HepG2 (cell line): ENCODE measurements at regions not wholly inside any gene's neighbourhood (a gene's known extent, or its start where the extent isn't known, plus 50 kb on each side); places are given as distances from the start of the nearest gene placed in this dataset.

Source experiments
- ATAC-seq: fragments of 200-7000 bp; cut with Tn5 transposase; 3 replicates; pipeline ENCODE4 v1.9.1; 2020; ENCODE audit warnings: mild to moderate bottlenecking, moderate library complexity
- BruUV-seq: library from RNA; stranded (reverse); fragments of 400-500 nt; replicated peaks from 2 replicates; lab custom pipeline; 2021; lab: Mats Ljungman, UMichigan
- CTCF ChIA-PET: fragments of 300-600 bp; formaldehyde crosslinking; extraction: SDS; loops from one replicate; lab custom pipeline; 2021; ENCODE audit warnings: low total read pairs, inconsistent platforms, low intra/inter-chr PET ratio; lab: Yijun Ruan, JAX
- POLR2A ChIA-PET: fragments of 350-600 bp; sonication (Branson Sonifier 250); formaldehyde crosslinking; loops from one replicate; lab custom pipeline; 2020; ENCODE audit warnings: antibody characterized with exemption, inconsistent platforms; lab: Yijun Ruan, JAX
- DNase-seq: peaks from one replicate; pipeline ENCODE4 v3.0.0-alpha.2; 2015; ENCODE audit warnings: low spot score
- FAIRE-seq: peaks from 3 replicates; lab custom pipeline; 2011; peaks lifted over from hg19 to GRCh38; lab: Jason Lieb, UNC
- H2AFZ ChIP-seq: one replicate; pipeline ENCODE4 v1.6.1; 2011; ENCODE audit warnings: low read length, inconsistent platforms
- H3K27ac ChIP-seq: fragments of 300-600 bp; 3 replicates; pipeline ENCODE4 v1.8.0; 2011; ENCODE audit warnings: mixed run types, mild to moderate bottlenecking, mixed read lengths, low read length, inconsistent platforms; ENCODE audit not compliant: insufficient read depth; ENCODE audit errors: extremely low read length
- H3K27me3 ChIP-seq, 2 experiments: fragments of 200-600 bp in 1 of 2; 2 replicates in 1 of 2; 3 replicates in 1 of 2; pipeline versions ENCODE4 v1.6.0 to v1.8.0; 2011; ENCODE audit warnings: low read length in 2 of 2, mild to moderate bottlenecking in 2 of 2, moderate library complexity in 2 of 2, inconsistent platforms in 1 of 2; ENCODE audit not compliant: insufficient read depth in 2 of 2, control insufficient read depth in 1 of 2
- H3K36me3 ChIP-seq, 2 experiments: fragments of 200-600 bp in 1 of 2; replicated peaks in 1 of 2; 2 replicates in 1 of 2; 3 replicates in 1 of 2; pipeline versions ENCODE4 v1.5.1 to v1.8.0; 2011; ENCODE audit warnings: low read length in 2 of 2, inconsistent platforms in 1 of 2; ENCODE audit not compliant: insufficient read depth in 2 of 2, control insufficient read depth in 1 of 2
- H3K4me1 ChIP-seq: 2 replicates; pipeline ENCODE4 v1.5.1; 2012; ENCODE audit warnings: low read length, inconsistent platforms; ENCODE audit not compliant: insufficient read depth
- H3K4me2 ChIP-seq: 2 replicates; pipeline ENCODE4 v1.6.0; 2011; ENCODE audit warnings: low read depth, low read length, inconsistent platforms
- H3K4me3 ChIP-seq, 3 experiments: fragments of 200-600 bp in 1 of 3; sonication (generic), shearing (Covaris generic) in 1 of 3; replicated peaks in 1 of 3; 2 replicates each; pipeline ENCODE4 v1.5.1; 2011 to 2016; ENCODE audit warnings: low read length in 3 of 3, inconsistent platforms in 2 of 3, low read depth in 2 of 3, mild to moderate bottlenecking in 2 of 3, control low read depth in 1 of 3, mixed read lengths in 1 of 3; ENCODE audit not compliant: insufficient read depth in 1 of 3
- H3K79me2 ChIP-seq: one replicate; pipeline ENCODE4 v1.6.1; 2011; ENCODE audit warnings: low read length, inconsistent platforms; ENCODE audit not compliant: insufficient read depth
- H3K9ac ChIP-seq: 2 replicates; pipeline ENCODE4 v1.6.0; 2011; ENCODE audit warnings: mild to moderate bottlenecking, low read depth, low read length, inconsistent platforms; ENCODE audit not compliant: insufficient read depth
- H3K9me3 ChIP-seq: 2 replicates; pipeline ENCODE4 v1.5.1; 2012; ENCODE audit warnings: mild to moderate bottlenecking, low read length
- H4K20me1 ChIP-seq: 2 replicates; pipeline ENCODE4 v1.6.0; 2011; ENCODE audit warnings: inconsistent platforms, mild to moderate bottlenecking, low read length, moderate library complexity; ENCODE audit not compliant: insufficient read depth
- CCAR2 ChIP-seq: fragments of 200-400 bp; formaldehyde crosslinking; optimal IDR thresholded peaks from 2 replicates; pipeline ENCODE3; 2018; ENCODE audit warnings: low read depth, mild to moderate bottlenecking, low read length, moderate library complexity
- EEA1 ChIP-seq: sonication (generic); formaldehyde crosslinking; IDR thresholded peaks from 2 replicates; pipeline ENCODE4 v1.5.1; 2020; ENCODE audit warnings: mild to moderate bottlenecking, missing genetic modification reagents, borderline replicate concordance
- HDAC6 ChIP-seq: fragments of 200-600 bp; sonication (generic); IDR thresholded peaks from 2 replicates; pipeline ENCODE4 v1.7.0; 2017; ENCODE audit warnings: mild to moderate bottlenecking, antibody characterized with exemption, low read length, low read depth
- MAFG ChIP-seq: sonication (generic); formaldehyde crosslinking; IDR thresholded peaks from 2 replicates; pipeline ENCODE4 v1.5.1; 2020; ENCODE audit warnings: mild to moderate bottlenecking, missing genetic modification reagents
- PCBP2 ChIP-seq: fragments of 200-400 bp; formaldehyde crosslinking; optimal IDR thresholded peaks from 2 replicates; pipeline ENCODE3; 2018; ENCODE audit warnings: low read length, low read depth; ENCODE audit not compliant: poor library complexity, severe bottlenecking
- ZBTB7A ChIP-seq: sonication (generic); formaldehyde crosslinking; IDR thresholded peaks from 2 replicates; pipeline ENCODE4 v1.8.0; 2022; ENCODE audit warnings: mild to moderate bottlenecking, missing genetic modification reagents
- ZNF264 ChIP-seq: sonication (generic); formaldehyde crosslinking; IDR thresholded peaks from 2 replicates; pipeline ENCODE4 v1.4.0; 2020; ENCODE audit warnings: missing genetic modification reagents
- ZNF317 ChIP-seq: sonication (generic); formaldehyde crosslinking; IDR thresholded peaks from 2 replicates; pipeline ENCODE4 v1.5.0; 2020; ENCODE audit warnings: mild to moderate bottlenecking, missing genetic modification reagents
- ZNF383 ChIP-seq: sonication (generic); formaldehyde crosslinking; IDR thresholded peaks from 2 replicates; pipeline ENCODE4 v1.4.0; 2020; ENCODE audit warnings: missing genetic modification reagents, mild to moderate bottlenecking, borderline replicate concordance
- ZNF543 ChIP-seq: sonication (generic); formaldehyde crosslinking; IDR thresholded peaks from 2 replicates; pipeline ENCODE4 v1.4.0; 2020; ENCODE audit warnings: mild to moderate bottlenecking, missing genetic modification reagents
- ZNF550 ChIP-seq: sonication (generic); formaldehyde crosslinking; IDR thresholded peaks from 2 replicates; pipeline ENCODE4 v1.4.0; 2020; ENCODE audit warnings: mild to moderate bottlenecking, missing genetic modification reagents, borderline replicate concordance
- ZNF775 ChIP-seq: sonication (generic); formaldehyde crosslinking; IDR thresholded peaks from 2 replicates; pipeline ENCODE4 v1.4.0; 2020; ENCODE audit warnings: missing genetic modification reagents, mild to moderate bottlenecking, moderate library complexity, borderline replicate concordance
- WGBS: methylation state at CpG from one replicate; pipeline ENCODE4 v1.1.6; 2017; ENCODE audit warnings: low lambda C conversion rate; 5-methylcytosine and 5-hydroxymethylcytosine counted together
- in situ Hi-C: cut with HindIII; loops from 2 replicates; pipeline ENCODE4 v1.10.0; 2017; ENCODE audit warnings: low pct_unique_long_range_greater_than_20kb; ENCODE audit not compliant: extremely low pct_ligation_motif_present
- intact Hi-C: fragments of 100-400 bp; cut with micrococcal nuclease; formaldehyde crosslinking; loops from one replicate; pipeline ENCODE4 v1.10.0; 2022; ENCODE audit not compliant: unreplicated experiment
- TF ChIP-seq, protein P1 (sequence below): sonication (generic); formaldehyde crosslinking; IDR thresholded peaks from 2 replicates; pipeline ENCODE4 v1.4.0; 2020; ENCODE audit warnings: missing genetic modification reagents, borderline replicate concordance

DNA sequence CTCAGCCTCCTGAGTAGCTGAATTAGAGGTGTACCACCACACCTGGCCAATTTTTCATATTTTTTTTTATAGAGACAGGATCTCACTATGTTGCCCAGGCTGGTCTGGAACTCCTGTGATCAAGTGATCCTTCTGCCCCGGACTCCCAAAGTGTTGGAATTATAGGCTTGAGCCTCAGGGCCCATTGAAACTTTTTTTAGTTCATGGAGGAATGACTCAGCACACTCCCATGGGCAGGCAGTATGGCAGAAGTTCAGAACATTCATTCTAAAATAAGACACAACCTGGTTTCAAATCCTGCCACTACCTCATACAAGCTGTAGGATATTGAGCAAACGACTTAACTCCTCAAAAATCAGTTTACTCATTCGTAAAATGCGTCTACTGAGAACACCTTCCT lies 320.4 kb upstream of the SP8 start:
- Histone ChIP-seq H3K9ac (no peak overlapping the region), H2AFZ (no peak overlapping the region), H3K27me3 (no peaks in the 10 kb centered on the region), H4K20me1 (no peaks in the 10 kb centered on the region), H3K4me3 (no peak overlapping the region), H3K36me3 (no peaks in the 10 kb centered on the region), H3K4me1 (no peaks in the 10 kb centered on the region), H3K27ac (no peak overlapping the region), H3K79me2 (no peaks in the 10 kb centered on the region), H3K9me3 (no peaks in the 10 kb centered on the region), H3K4me2 (no peak overlapping the region)
- FAIRE-seq (no peak), ATAC-seq (no peak), DNase-seq (no peak)
- no peak for TF ChIP-seq ZBTB7A (CRISPR knock-in tag)
- no peak for TF ChIP-seq ZNF550 (CRISPR knock-in tag)
- TF ChIP-seq ZNF317 (CRISPR knock-in tag), result no peak
- TF ChIP-seq EEA1 (CRISPR knock-in tag), result no peak
- no peak for TF ChIP-seq ZNF264
- TF ChIP-seq HDAC6, result no peak
- no peak for TF ChIP-seq PCBP2
- no peak for TF ChIP-seq ZNF383
- no peak for TF ChIP-seq ZNF543 (CRISPR knock-in tag)
- no peak for TF ChIP-seq ZNF775 (CRISPR knock-in tag)
- TF ChIP-seq CCAR2, result no peak
- TF ChIP-seq, protein P1, sequence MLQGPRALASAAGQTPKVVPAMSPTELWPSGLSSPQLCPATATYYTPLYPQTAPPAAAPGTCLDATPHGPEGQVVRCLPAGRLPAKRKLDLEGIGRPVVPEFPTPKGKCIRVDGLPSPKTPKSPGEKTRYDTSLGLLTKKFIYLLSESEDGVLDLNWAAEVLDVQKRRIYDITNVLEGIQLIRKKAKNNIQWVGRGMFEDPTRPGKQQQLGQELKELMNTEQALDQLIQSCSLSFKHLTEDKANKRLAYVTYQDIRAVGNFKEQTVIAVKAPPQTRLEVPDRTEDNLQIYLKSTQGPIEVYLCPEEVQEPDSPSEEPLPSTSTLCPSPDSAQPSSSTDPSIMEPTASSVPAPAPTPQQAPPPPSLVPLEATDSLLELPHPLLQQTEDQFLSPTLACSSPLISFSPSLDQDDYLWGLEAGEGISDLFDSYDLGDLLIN (CRISPR knock-in tag), result no peak
- no peak for TF ChIP-seq MAFG
- intact Hi-C loops, result no loop called here
- 41% methylated on average over 4 of the region's 4 CpGs for WGBS
- CTCF ChIA-PET, result no interaction called here
- in situ Hi-C loops, result no loop called here
- POLR2A ChIA-PET, result no interaction called here
- no TSS peak for BruUV-seq
